ENCODE measurements at regions not wholly inside any gene's neighbourhood (a gene's known extent, or its start where the extent isn't known, plus 50 kb on each side); places are given as distances from the start of the nearest gene placed in this dataset.
"Not testable (repeated sequence)": the region's sequence is repeated elsewhere in the genome, so short reads cannot be mapped to it uniquely, and the experiment has no call there.

DNA sequence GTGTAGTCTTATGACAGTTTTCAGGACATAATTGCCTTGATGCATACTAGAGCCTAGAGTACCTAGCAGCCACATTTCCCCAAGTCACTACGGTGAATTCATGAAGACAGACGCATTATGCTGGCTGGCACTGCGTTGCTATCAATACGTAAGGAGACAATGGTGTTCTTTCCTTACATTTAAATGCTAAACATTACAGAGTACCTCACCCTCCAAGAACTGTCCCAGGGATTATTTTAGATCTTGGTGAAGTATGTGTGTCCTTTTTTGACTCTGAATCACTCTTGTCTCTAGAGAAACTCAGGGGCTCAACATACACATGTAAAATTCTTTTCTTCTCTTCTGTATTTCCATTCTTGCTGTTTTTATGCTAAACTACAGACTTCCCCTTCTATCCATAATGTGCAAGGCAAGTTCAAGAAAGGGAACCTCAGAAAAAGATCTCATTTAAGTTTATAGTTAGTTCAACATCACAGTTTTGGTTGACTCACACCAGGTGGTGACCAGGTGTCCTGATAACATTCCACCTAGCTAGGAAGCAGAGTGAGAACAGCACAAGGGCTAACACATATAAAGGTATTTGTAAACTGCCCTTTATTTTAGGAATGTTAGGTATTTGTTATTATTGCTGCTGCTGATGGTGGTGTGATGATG is 212.4 kb upstream of the HNRNPA3 start:
- DNase-seq: no peak

DNA sequence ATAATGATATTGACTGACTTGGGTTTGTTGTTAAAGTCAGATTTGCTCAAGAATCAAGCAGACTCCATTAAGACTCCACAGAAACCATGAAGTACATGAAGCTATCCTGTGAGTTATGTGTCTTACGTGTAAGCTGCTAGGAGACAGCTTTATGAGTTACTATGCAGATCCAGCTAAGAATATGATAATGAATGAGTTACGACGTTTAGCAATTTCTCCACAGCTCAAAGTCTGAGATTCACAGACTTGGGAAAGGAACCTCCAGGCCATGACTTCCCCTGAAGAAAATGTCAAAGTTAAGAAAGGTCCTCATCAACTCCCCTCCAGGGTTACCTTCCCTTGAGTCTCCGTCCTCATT is 211.9 kb upstream of the HNRNPA3 start:
- no peak for DNase-seq

DNA sequence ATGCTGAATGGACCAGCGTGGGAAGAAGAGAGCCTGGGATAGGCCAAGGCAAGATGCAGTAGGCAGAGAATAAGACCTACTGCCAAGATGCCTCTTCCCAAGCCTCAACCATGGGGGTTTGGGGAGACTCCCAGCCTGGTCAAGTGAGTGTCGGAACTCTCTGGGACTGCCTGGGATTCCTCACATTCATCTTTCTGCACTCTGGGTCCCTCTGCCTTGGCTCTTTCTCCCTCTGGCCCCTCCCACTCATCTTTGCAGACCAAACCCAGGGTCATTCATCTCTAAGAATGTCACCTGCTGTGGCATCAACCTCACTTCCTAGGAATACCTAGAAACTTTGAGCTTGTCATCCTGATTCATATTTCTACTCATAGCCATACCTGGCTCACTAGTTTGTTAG is 211.3 kb upstream of the HNRNPA3 start:
- no peak for DNase-seq

DNA sequence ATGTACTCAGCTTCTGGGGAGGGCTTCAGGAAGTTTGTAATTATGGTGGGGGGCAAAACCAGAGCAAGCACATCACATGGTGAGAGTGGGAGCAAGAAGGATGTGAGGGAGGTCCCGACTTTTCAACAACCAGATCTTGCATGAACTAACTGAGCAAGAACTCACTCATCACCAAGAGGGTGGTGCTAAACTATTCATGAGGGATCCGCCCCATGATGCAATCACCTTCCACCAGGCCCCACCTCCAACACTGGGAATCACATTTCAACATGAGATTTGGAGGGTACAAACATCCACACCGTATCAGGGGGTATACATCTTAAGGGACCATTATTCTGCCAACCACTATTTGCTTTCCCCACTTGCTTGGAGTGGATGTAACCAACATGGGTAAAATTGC is 209.6 kb upstream of the HNRNPA3 start:
- DNase-seq: no peak

DNA sequence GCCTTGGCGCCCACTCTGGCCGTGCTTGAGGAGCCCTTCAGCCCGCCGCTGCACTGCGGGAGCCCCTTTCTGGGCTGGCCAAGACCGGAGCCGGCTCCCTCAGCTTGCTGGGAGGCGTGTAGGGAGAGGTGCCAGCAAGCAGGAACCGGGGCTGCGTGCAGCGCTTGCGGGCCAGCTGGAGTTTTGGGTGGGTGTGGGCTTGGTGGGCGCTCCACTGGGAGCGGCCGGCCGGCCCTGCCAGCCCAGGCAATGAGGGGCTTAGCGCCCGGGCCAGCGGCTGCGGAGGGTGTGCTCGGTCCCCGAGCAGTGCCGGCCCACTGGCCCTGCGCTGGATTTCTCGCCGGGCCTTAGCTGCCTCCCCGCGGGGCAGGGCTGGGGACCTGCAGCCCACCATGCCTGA is 204.9 kb upstream of the HNRNPA3 start:
- DNase-seq: not testable (repeated sequence)

DNA sequence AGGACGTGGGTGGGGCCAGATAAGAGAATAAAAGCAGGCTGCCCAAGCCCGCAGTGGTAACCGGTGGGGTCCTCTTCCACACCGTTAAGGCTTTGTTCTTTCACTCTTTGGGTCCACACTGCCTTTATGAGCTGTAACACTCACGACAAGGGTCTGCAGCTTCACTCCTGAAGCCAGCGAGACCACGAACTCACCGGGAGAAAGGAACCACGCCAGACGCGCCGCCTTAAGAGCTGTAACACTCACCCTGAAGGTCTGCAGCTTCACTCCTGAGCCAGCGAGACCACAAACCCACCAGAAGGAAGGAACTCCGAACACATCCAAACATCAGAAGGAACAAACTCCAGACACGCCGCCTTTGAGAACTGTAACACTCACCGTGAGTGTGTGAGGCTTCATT is 203.9 kb upstream of the HNRNPA3 start:
- not testable (repeated sequence) for DNase-seq

DNA sequence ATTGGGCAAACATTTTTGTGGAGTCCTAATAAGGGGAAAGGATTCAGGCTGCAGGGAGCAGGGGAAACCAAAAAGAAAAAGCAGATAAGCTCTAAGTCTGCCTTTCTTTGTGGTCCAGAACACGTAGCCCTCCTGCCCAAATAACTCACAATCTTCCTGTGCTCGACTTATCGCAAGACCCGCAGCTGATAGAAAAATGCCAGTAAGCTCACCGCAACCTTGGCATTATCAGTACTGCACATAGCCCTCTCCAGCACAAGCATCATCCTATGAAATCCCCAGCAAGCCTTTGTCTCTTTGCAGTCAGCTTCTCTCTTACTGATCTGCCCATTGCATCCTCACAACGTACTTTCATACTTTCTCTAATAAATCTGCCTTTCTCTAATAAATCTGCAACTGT is 202.4 kb upstream of the HNRNPA3 start:
- no peak for DNase-seq

DNA sequence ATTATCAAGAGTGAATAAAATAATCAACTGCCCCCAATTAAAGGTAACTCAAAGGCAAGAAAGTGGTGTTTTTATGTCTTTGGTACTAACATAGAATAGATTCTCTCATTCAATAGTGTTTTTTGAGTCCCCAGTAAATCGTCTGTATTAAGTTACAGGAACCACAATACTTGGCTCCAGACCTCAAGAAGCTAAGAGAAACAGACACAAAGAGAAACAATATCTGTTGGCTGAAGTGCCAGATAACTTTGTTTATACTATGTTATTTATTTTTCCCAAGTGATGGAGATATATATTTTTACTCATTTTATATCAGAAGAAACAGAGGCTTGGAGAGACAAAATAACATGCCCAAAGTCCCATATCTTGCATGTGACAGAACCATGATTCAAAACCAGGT is 201.7 kb upstream of the HNRNPA3 start:
- no peak for DNase-seq

DNA sequence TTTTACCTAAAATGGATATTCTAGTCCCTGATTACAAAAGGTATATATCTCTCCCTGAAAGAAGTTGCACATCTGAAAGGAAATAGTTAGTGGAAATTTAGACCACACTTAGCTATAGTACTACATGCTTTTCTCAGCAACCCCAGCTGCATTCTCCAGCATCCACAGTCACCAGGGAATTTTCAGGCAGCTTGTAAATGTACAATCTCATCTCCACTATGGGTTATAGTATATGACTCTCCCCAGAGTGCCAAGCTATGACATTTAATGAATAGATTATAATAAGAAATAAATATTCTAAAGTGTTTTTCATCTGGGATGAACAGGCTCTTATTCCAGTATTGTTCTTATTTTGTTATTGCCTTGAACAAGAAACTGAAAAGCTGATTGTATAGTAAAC is 197.6 kb upstream of the HNRNPA3 start:
- DNase-seq: no peak

DNA sequence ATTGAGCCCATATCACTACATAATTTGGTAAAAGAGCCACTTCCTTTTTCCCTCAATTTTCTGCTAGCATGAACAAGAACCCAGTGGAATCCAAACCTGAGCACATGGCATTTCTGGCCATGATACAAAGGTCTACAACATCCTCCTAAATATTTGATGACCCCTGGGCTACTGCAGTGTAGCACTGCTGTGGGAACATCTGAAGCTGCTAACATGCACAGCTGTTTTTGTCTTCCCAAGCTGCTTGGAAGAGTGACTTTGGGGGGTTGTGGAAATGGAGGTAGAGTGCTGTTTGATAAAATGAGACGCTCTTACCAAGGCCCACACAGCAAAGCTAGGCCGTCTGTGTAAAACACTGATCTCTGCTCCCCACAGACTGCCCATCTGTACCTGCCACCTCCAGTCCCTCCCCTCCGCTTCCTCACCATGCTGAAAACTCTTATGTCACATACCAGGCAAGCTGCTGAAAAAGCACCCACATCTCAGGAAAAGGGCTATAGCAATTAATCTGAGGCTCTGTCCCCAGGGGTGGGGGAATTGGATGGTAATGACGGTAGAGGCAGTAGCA is 197.2 kb upstream of the HNRNPA3 start:
- no peak for DNase-seq

DNA sequence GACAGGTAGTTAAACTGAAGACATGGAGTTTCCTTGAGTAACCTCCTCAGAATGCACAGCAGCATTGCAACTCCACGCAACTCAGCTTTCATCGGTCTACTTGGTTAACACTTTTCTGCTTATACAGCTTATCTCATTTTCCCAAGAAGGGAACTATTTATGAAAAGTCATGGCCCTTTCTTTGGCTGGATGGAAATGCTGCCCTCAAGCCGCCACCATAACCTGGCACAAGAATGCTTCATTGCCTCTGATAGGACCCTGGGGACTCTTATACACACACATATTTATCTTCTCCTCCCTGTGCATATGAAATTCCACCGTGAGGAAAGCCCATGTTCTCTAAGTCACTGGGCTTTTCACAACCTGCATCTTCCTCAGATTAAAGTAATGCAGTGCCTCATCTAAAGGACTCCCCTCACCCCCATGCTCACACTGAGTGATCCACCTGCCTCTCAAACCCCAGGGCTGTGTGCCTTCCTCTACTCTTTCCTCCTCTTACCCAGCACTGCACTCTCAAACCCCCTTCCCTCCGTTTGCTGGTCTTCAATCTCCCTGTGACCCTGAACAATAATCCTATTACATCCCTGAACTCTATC is 192.0 kb upstream of the HNRNPA3 start:
- DNase-seq: no peak

DNA sequence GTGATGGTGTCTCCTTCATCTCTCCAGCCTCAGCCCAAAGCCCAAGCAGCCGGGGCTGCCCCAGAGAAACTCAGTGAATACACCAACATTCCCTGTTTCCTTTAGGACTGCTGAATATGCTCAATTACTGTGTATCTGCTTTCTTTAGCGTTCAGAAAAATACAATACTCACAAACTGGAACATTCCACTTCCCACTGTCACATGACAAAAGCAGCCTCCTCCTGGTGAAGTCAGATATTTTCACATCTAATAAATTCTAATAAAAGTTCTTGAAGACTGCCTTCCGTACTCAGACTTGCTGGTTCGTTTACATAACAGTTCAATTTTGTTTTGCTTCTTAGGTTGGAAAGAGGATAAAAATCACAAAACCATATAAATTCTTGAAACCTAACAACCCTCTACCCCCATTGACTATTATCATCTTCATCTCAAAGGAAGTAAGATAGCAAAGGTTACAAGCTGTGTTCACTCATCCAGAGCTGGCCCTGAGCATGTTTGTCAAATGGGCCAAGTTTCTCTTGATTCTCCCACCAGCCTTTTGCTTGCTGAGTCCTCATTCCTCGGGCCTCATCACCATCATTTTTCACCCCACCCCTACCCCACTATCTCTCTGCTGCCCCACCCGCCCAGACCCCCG is 190.8 kb upstream of the HNRNPA3 start:
- no peak for DNase-seq

DNA sequence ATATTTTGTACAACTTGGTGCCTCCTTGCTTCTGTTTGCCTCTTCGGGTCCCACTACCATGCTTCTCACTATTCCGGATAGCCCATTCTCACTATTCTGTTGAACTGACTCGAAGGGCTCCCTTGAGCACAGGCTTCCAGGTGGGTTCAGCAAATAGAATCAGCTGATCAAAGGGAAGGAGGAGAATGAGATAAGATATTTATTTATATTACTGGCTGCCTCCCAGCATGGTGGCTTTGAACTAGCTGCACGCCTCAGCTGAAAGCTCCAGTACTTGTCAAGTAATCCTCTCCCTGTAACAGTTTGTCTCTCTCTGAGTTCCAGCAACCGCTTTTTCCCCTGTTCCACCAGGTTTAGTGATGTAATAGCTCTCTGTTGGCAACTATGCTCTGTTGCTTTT is 187.8 kb upstream of the HNRNPA3 start:
- no peak for DNase-seq

DNA sequence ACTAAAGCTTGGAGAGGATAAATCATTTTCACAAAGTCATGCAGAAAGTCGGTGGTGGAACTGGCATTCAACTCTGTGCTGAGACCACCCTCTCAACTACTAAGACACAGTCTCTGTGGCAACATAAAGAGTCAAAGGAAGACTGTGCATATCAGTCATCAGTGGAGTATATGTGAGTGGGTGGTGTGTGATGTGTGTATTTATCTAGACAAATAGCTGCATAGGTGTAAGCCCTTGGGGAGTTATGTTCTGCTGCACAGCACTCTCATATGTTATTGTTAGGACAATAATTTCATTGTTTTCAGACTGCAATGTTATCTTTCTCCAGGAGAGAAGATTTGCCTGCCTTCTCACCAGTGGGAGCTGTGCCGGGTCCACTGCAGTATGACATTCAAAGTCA is 186.3 kb upstream of the HNRNPA3 start:
- DNase-seq: no peak

DNA sequence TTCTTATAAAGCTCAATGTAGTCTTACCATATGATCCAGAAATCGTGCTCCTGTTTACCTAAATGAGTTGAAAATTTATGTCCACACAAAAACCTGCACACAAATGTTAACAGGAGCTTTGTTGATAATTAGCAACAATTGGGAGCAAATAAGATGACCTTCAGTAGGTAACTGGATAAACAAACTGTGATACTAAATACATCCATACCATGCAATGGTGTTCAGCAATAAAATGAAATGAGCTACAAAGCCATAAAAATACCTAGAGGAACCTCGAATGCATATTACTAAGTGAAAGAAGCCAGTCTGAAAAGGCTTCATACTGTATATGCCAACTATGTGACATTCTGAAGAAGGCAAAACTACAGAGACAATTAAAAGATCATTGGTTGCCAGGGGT is 185.6 kb upstream of the HNRNPA3 start:
- DNase-seq: no peak

DNA sequence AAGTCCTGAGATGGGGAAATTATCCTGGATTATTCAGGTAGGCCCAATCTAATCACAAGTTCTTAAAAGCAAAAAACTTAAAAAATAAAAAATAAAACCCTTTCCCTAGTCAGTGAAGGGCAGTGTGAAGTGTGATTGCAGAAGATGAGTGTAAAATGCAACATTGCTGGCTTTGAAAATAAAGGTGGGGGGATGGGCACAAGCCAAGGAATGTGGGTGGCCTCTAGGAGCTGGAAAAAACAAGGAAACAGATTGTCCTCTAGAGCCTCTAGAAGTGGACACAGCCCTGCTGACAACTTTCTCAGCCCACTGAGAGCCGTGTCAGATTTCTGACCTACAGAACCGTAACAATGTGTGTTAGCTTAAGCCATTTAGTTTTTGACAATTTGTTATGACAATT is 184.3 kb upstream of the HNRNPA3 start:
- DNase-seq: no peak

DNA sequence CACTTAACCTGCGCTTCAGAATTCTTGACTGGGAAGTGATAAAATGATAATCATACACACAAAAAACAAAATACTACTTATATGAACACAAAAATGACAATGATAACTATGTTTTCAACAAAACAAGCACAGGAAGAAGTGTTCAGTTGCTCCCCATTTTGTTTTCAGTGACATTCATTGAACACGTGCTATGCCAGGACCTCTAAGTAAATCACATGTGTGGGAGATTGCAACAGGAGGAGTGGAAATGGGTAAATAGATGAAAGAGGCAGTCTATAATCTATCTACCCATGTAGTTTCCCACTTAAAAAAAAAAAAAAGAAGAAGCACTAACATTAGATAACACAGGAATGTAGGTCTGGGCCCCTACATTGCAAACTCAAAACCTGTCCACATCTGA is 183.5 kb upstream of the HNRNPA3 start:
- no peak for DNase-seq

DNA sequence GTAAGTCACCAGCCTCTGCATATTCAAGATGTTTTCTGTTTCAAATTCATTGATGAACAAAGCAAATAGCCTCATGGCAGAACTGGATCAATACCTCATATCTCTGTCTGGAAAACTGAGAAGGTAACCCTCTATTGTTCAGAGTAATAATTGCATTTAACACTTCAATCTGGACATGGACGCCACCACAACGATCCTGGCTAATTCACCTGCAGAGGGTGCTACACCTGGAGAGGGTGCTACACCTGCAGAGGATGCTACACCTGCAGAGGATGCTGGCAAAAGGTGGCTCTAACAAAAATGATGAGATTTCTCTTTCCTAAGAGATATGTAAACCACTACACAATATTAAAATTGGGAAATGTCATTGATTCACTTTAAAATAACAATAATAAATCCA is 183.1 kb upstream of the HNRNPA3 start:
- DNase-seq: no peak

DNA sequence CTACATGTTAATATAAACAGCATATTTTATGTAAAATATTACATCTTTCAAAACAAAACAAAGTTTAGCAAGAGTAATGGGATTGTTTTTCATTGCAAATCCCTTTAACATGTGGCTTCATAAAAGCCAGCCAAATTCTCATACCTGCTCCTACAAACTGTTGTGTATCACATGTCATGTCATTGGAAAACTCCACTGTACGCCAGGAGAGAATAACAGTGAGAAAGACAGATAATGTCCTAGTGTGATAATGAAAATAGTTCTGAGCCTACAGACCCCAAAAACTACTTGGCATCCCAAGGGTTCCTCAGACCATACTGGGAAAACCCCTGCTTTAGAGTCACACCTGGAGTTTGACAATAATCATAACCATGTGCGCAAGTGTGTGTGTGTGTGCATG is 182.7 kb upstream of the HNRNPA3 start:
- DNase-seq: no peak

DNA sequence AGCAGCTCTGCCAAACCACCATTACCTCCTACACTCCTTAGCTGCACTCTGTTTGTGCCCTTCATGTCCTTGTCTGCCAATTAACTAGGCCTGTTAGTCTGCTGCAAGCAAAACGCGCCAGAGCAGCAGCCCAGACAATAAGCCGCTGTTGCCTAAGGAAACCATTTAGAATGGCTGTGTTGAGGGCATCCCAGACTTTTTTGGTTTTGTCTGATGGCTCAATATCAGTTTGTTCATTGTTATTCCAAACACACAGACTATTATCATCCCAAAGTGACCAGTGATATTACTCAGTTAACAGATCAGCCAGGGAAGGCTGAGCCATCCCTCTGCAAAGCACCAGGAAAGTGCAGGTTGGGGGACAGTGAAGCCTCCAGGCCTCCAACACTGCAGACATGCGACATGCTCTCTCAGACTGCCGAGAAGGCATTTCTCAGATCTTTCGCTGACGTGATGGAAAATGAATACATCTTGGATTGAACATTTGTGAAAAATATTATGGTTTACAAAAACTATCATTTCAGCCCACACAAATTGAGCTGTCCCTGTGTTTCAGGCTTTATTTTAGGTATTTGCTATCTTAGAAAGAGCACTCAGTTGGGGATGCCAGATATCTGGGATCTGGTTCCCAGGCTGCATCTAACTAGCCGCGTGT is 182.0 kb upstream of the HNRNPA3 start:
- DNase-seq: peak in 47 of 56 donors; percentile 2 to 76 (median 32)

DNA sequence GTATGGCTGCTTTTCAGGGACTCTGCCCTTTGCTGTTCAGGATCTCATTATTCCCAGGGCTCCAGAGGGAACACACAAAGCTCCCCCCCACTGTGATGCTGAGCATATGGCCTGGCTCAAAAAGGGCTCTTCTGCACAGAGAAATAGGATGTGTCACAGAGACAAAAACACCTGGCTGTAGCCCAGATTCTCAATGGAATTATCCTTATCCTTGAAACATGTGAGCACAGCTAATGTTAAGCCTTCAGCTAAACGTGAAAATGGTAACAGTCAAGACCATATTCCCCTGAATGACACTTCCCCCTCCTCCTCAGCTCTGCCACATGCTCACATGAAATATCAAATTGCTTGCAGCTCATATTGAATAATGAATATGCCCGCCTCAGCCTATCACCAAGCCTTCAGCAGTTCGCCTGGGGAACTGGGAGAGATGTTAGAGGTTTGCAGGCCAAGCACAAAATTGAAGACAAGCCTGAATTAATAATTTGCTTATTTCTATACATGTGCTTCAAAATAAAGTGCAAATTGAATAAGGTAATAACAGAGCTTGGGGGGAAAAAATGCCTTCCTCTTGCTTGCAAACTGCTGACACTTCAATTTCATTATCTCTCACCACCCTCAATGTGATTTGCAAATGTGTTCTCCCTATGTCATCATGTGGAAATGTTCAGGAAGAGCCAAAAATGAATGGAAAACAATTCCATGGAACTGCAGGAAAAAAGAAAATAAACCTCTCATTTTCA is 181.0 kb upstream of the HNRNPA3 start:
- no peak for DNase-seq

DNA sequence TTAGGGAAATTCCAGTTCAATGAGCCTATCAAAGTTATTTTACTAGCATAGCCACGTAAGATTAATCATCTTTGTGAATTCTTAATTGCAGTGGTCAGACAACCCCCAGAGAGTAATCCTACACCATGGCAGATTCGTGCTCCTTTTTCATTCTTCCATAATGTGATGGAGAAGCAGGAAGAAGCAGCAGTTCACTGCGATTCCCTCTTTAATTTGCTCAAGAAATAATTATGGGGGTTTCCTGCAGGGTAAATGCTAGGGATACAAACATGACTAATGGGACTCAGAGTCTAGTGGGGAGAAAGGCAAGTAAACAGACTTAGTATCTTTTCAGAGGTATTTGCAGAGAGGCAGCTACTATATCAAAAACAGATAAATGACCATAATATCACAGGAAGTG is 175.8 kb upstream of the HNRNPA3 start:
- DNase-seq: no peak
